ENCODE measurements at regions not wholly inside any gene's neighbourhood (a gene's known extent, or its start where the extent isn't known, plus 50 kb on each side); places are given as distances from the start of the nearest gene placed in this dataset.

GRCh38 chr18:22048221-22048620 lies 121.2 kb upstream of the GATA6 start:
- Histone ChIP-seq H3K9ac (ENCODE audit: low read depth, low read length, poor library complexity) (no peak overlapping the region), H2BK15ac (ENCODE audit: low read length) (no peak overlapping the region), H3K4ac (ENCODE audit: low read length) (no peak overlapping the region), H3K14ac (ENCODE audit: low read length) (no peak overlapping the region), H3K4me1 (ENCODE audit: control insufficient read depth in 2 of 2, insufficient read depth in 1 of 2, low read depth in 1 of 2, low read length in 2 of 2) (peaks cover 0 to 4% of the 10 kb centered on the region in 2 donors), H4K8ac (ENCODE audit: low read depth, low read length) (no peak overlapping the region), H4K91ac (ENCODE audit: low read depth, low read length, poor library complexity) (no peak overlapping the region), H3K79me1 (ENCODE audit: low read depth, low read length) (no peaks in the 10 kb centered on the region), H2BK120ac (ENCODE audit: low read depth, low read length) (no peak overlapping the region), H2AK5ac (ENCODE audit: low read depth, low read length) (no peak overlapping the region), H2BK12ac (ENCODE audit: low read length) (no peak overlapping the region), H3K36me3 (replicated peaks in 1 of 2; ENCODE audit: control insufficient read depth in 2 of 2, insufficient read depth in 2 of 2, low read length in 2 of 2) (no peaks in the 10 kb centered on the region), H3K9me3 (replicated peaks in 1 of 2; ENCODE audit: control insufficient read depth in 2 of 2, insufficient read depth in 1 of 2, low read depth in 1 of 2, low read length in 2 of 2) (no peaks in the 10 kb centered on the region), H3K4me3 (ENCODE audit: low read length in 2 of 2) (no peak overlapping the region), H2AFZ (ENCODE audit: low read length) (no peak overlapping the region), H3K27me3 (ENCODE audit: control insufficient read depth in 3 of 3, insufficient read depth in 3 of 3, low read depth in 1 of 3, low read length in 3 of 3) (peaks cover 0 to 3% (median 0%) of the 10 kb centered on the region in 3 experiments), H3K18ac (ENCODE audit: low read length) (no peak overlapping the region), H3K27ac (replicated peaks; ENCODE audit: low read length) (no peak overlapping the region), H2BK5ac (ENCODE audit: low read length) (no peak overlapping the region), H3K23ac (ENCODE audit: low read depth, low read length, poor library complexity) (no peak overlapping the region), H3K4me2 (ENCODE audit: insufficient read depth, low read length, poor library complexity, severe bottlenecking) (no peak overlapping the region)
- DNase-seq (ENCODE audit: low spot score), result no peak
- 100% methylated on average over 3 of the region's 5 CpGs; no CpG with 5 or more reads in 1 of the 2 donors for WGBS, 2 donors (ENCODE audit: extremely low coverage in 2 of 2, insufficient read length in 2 of 2, insufficient replicate concordance in 1 of 2)

GRCh38 chr18:22048932-22049615 lies 120.3 kb upstream of the GATA6 start:
- Histone ChIP-seq H3K27ac (replicated peaks; ENCODE audit: low read length) (no peak overlapping the region), H3K79me1 (ENCODE audit: low read depth, low read length) (no peaks in the 10 kb centered on the region), H3K18ac (ENCODE audit: low read length) (no peak overlapping the region), H2BK12ac (ENCODE audit: low read length) (no peak overlapping the region), H2AFZ (ENCODE audit: low read length) (no peak overlapping the region), H3K9me3 (replicated peaks in 1 of 2; ENCODE audit: control insufficient read depth in 2 of 2, insufficient read depth in 1 of 2, low read depth in 1 of 2, low read length in 2 of 2) (no peaks in the 10 kb centered on the region), H3K4me2 (ENCODE audit: insufficient read depth, low read length, poor library complexity, severe bottlenecking) (no peak overlapping the region), H2BK5ac (ENCODE audit: low read length) (no peak overlapping the region), H4K8ac (ENCODE audit: low read depth, low read length) (no peak overlapping the region), H3K27me3 (ENCODE audit: control insufficient read depth in 3 of 3, insufficient read depth in 3 of 3, low read depth in 1 of 3, low read length in 3 of 3) (peaks cover 0 to 3% (median 0%) of the 10 kb centered on the region in 3 experiments), H3K14ac (ENCODE audit: low read length) (no peak overlapping the region), H3K4me3 (ENCODE audit: low read length in 2 of 2) (no peak overlapping the region), H3K36me3 (replicated peaks in 1 of 2; ENCODE audit: control insufficient read depth in 2 of 2, insufficient read depth in 2 of 2, low read length in 2 of 2) (no peaks in the 10 kb centered on the region), H3K9ac (ENCODE audit: low read depth, low read length, poor library complexity) (no peak overlapping the region), H2BK15ac (ENCODE audit: low read length) (no peak overlapping the region), H2AK5ac (ENCODE audit: low read depth, low read length) (no peak overlapping the region), H2BK120ac (ENCODE audit: low read depth, low read length) (no peak overlapping the region), H3K4me1 (ENCODE audit: control insufficient read depth in 2 of 2, insufficient read depth in 1 of 2, low read depth in 1 of 2, low read length in 2 of 2) (peaks cover 0 to 2% of the 10 kb centered on the region in 2 donors), H3K23ac (ENCODE audit: low read depth, low read length, poor library complexity) (no peak overlapping the region), H4K91ac (ENCODE audit: low read depth, low read length, poor library complexity) (no peak overlapping the region), H3K4ac (ENCODE audit: low read length) (no peak overlapping the region)
- DNase-seq (ENCODE audit: low spot score), result no peak
- WGBS, 2 donors (ENCODE audit: extremely low coverage in 2 of 2, insufficient read length in 2 of 2, insufficient replicate concordance in 1 of 2), result no CpG with 5 or more reads among the region's 3 CpGs

- H3K4me2 ChIP-seq (ENCODE audit: insufficient read depth, low read length, poor library complexity, severe bottlenecking), result no peak overlapping the region
- H3K27me3 ChIP-seq (ENCODE audit: control insufficient read depth in 3 of 3, insufficient read depth in 3 of 3, low read depth in 1 of 3, low read length in 3 of 3), result no peaks in the 10 kb centered on the region
- H2BK120ac ChIP-seq (ENCODE audit: low read depth, low read length), result no peak overlapping the region
- no peaks in the 10 kb centered on the region for H3K36me3 ChIP-seq (replicated peaks in 1 of 2; ENCODE audit: control insufficient read depth in 2 of 2, insufficient read depth in 2 of 2, low read length in 2 of 2)
- no peak overlapping the region for H4K91ac ChIP-seq (ENCODE audit: low read depth, low read length, poor library complexity)
- H2AK5ac ChIP-seq (ENCODE audit: low read depth, low read length), result no peak overlapping the region
- H2BK5ac ChIP-seq (ENCODE audit: low read length), result no peak overlapping the region
- no peak overlapping the region for H3K14ac ChIP-seq (ENCODE audit: low read length)
- no peak for DNase-seq (ENCODE audit: low spot score)
- no peaks in the 10 kb centered on the region for H3K79me1 ChIP-seq (ENCODE audit: low read depth, low read length)
- H3K4me3 ChIP-seq (ENCODE audit: low read length in 2 of 2), result no peak overlapping the region
- WGBS, 2 donors (ENCODE audit: extremely low coverage in 2 of 2, insufficient read length in 2 of 2, insufficient replicate concordance in 1 of 2), result no CpG with 5 or more reads among the region's 12 CpGs
- no peak overlapping the region for H2BK15ac ChIP-seq (ENCODE audit: low read length)
- no peak overlapping the region for H3K18ac ChIP-seq (ENCODE audit: low read length)
- no peak overlapping the region for H2AFZ ChIP-seq (ENCODE audit: low read length)
- H4K8ac ChIP-seq (ENCODE audit: low read depth, low read length), result no peak overlapping the region
- H3K9me3 ChIP-seq (replicated peaks in 1 of 2; ENCODE audit: control insufficient read depth in 2 of 2, insufficient read depth in 1 of 2, low read depth in 1 of 2, low read length in 2 of 2), result no peaks in the 10 kb centered on the region
- no peak overlapping the region for H3K4ac ChIP-seq (ENCODE audit: low read length)
- H3K27ac ChIP-seq (replicated peaks; ENCODE audit: low read length), result no peak overlapping the region
- H3K9ac ChIP-seq (ENCODE audit: low read depth, low read length, poor library complexity), result peak overlapping the region; percentile 50
- no peaks in the 10 kb centered on the region for H3K4me1 ChIP-seq (ENCODE audit: control insufficient read depth in 2 of 2, insufficient read depth in 1 of 2, low read depth in 1 of 2, low read length in 2 of 2)
- no peak overlapping the region for H2BK12ac ChIP-seq (ENCODE audit: low read length)
- H3K23ac ChIP-seq (ENCODE audit: low read depth, low read length, poor library complexity), result no peak overlapping the region
Measured at GRCh38 chr18:22052405-22053105, 116.8 kb upstream of the GATA6 start.

GRCh38 chr18:22055466-22056238 lies 113.7 kb upstream of the GATA6 start:
- no peaks in the 10 kb centered on the region for H3K79me1 ChIP-seq (ENCODE audit: low read depth, low read length)
- H3K4ac ChIP-seq (ENCODE audit: low read length), result no peak overlapping the region
- no peak overlapping the region for H3K9ac ChIP-seq (ENCODE audit: low read depth, low read length, poor library complexity)
- H2AK5ac ChIP-seq (ENCODE audit: low read depth, low read length), result no peak overlapping the region
- no peak overlapping the region for H2BK15ac ChIP-seq (ENCODE audit: low read length)
- H4K8ac ChIP-seq (ENCODE audit: low read depth, low read length), result no peak overlapping the region
- H3K27me3 ChIP-seq (ENCODE audit: control insufficient read depth in 3 of 3, insufficient read depth in 3 of 3, low read depth in 1 of 3, low read length in 3 of 3), result no peaks in the 10 kb centered on the region
- no peak overlapping the region for H2AFZ ChIP-seq (ENCODE audit: low read length)
- H2BK5ac ChIP-seq (ENCODE audit: low read length), result no peak overlapping the region
- no peak overlapping the region for H3K23ac ChIP-seq (ENCODE audit: low read depth, low read length, poor library complexity)
- peaks cover 0 to under 1% of the 10 kb centered on the region in 2 donors for H3K4me1 ChIP-seq (ENCODE audit: control insufficient read depth in 2 of 2, insufficient read depth in 1 of 2, low read depth in 1 of 2, low read length in 2 of 2)
- peak overlapping the region in 1 of 2 donors; percentile 53 for H3K4me3 ChIP-seq (ENCODE audit: low read length in 2 of 2)
- no peak overlapping the region for H2BK120ac ChIP-seq (ENCODE audit: low read depth, low read length)
- H3K9me3 ChIP-seq (replicated peaks in 1 of 2; ENCODE audit: control insufficient read depth in 2 of 2, insufficient read depth in 1 of 2, low read depth in 1 of 2, low read length in 2 of 2), result no peaks in the 10 kb centered on the region
- no peak overlapping the region for H3K27ac ChIP-seq (replicated peaks; ENCODE audit: low read length)
- no peak overlapping the region for H3K4me2 ChIP-seq (ENCODE audit: insufficient read depth, low read length, poor library complexity, severe bottlenecking)
- DNase-seq (ENCODE audit: low spot score), result no peak
- H4K91ac ChIP-seq (ENCODE audit: low read depth, low read length, poor library complexity), result no peak overlapping the region
- no peak overlapping the region for H2BK12ac ChIP-seq (ENCODE audit: low read length)
- no peak overlapping the region for H3K18ac ChIP-seq (ENCODE audit: low read length)
- no CpG with 5 or more reads among the region's 3 CpGs for WGBS, 2 donors (ENCODE audit: extremely low coverage in 2 of 2, insufficient read length in 2 of 2, insufficient replicate concordance in 1 of 2)
- H3K14ac ChIP-seq (ENCODE audit: low read length), result no peak overlapping the region
- no peaks in the 10 kb centered on the region for H3K36me3 ChIP-seq (replicated peaks in 1 of 2; ENCODE audit: control insufficient read depth in 2 of 2, insufficient read depth in 2 of 2, low read length in 2 of 2)

All from neuronal stem cell (in vitro differentiated cells).